ENCODE measurements at regions not wholly inside any gene's neighbourhood (a gene's known extent, or its start where the extent isn't known, plus 50 kb on each side); places are given as distances from the start of the nearest gene placed in this dataset.
A peak's percentile ranks its signal among the peaks of the same experiment; 100 is the strongest.
"Not testable (repeated sequence)": the region's sequence is repeated elsewhere in the genome, so short reads cannot be mapped to it uniquely, and the experiment has no call there.

GRCh38 chr2:216775043-216775453 lies 79.7 kb upstream of the IGFBP5 start:
- DNase-seq (ENCODE audit: low read depth): peak; percentile 91

DNA sequence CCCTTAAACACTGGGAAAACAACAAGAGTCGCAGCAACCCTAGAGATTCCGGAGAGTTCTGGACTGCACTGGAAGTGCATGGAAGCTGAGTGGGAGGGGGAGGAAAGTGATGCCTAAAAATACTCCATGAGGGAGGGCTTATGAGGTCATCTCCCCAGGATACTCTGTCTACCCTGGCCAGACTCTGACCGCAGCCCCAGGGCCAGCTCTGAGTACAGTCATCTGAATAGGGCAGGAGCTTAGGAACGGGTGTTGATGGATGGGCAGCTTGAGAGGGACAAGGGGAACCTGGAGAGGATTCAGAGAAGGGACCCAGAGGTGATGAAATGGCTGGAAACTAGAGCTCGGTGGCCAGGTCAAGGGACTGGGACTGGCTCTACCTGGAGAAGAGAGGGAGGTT lies 79.3 kb upstream of the IGFBP5 start:
- DNase-seq (ENCODE audit: low read depth): peak; percentile 82

DNA sequence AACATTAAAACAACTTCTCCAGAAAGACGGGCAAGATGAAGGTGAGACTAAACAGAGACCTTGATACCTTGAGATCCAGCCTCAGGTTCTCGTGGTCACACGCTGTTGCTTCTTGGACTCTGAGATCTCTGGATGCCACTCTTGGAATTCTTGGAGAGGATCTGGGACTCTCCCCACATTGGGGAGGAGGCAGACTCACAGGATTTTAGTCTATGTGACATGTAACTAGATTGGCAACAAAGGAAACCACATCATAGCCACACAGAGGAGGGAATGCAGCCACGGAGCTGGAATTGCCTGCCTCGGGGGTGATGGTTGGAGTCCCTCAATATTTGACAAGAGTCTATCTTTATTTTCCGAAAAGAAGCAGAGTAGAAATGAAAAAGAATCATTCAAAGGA lies 78.8 kb upstream of the IGFBP5 start:
- DNase-seq (ENCODE audit: low read depth): no peak

GRCh38 chr2:216773072-216773471 lies 77.7 kb upstream of the IGFBP5 start:
- no peak for DNase-seq (ENCODE audit: low read depth)

GRCh38 chr2:216770717-216771116 lies 75.4 kb upstream of the IGFBP5 start:
- DNase-seq (ENCODE audit: low read depth): no peak

- DNase-seq (ENCODE audit: low read depth): no peak
These were observed 74.7 kb upstream of the IGFBP5 start for GRCh38 chr2:216770050-216770449.

GRCh38 chr2:216769626-216770025 lies 74.3 kb upstream of the IGFBP5 start:
- no peak for DNase-seq (ENCODE audit: low read depth)

DNA sequence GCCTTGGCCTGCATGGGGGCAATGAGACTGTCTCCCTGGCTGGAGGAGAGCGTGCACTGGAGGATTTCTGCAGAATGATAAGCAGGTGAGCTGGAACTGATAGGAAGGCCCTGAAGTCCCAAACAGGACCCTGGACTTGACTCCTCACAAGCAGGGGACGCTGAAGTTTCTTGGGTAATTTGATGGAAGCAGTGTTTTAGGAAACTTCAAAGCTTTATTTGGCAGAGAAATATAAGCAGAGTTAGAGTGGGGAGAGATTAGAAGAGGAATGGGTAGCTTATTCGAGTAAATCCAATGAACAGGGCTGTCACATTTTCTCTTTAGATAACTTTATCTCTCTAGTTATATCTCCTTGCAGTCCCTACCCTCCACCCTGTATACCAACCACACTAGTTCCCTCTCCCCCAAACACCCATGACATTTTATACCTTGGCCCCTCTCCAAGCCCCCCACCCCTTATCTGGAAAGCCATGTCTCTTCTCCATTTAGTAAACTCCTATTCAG lies 73.6 kb upstream of the IGFBP5 start:
- no peak for DNase-seq (ENCODE audit: low read depth)

GRCh38 chr2:216765761-216766262 lies 70.5 kb upstream of the IGFBP5 start:
- no peak for DNase-seq (ENCODE audit: low read depth)

DNA sequence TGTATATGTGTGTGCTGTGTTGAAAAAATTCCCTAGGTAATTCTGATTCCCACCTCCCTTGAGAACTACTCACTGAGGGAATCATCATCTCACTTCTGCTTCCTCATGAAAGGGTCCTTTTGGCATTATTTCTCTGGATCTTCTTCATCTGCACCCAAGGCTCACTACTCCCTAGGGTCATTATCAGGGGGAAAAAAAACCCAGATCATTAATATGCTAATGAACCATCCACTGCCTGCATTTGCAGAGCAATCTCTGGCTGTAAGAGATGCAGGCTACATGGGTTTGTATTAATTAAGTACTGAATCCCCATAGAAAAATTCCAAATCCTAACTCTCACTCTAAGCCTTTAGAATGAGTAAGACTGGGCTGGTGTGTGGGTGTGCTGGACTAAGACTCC lies 68.0 kb upstream of the IGFBP5 start:
- DNase-seq (ENCODE audit: low read depth): no peak

GRCh38 chr2:216761809-216762208 lies 66.5 kb upstream of the IGFBP5 start:
- DNase-seq (ENCODE audit: low read depth): no peak

GRCh38 chr2:216761133-216761532 lies 65.8 kb upstream of the IGFBP5 start:
- DNase-seq (ENCODE audit: low read depth): no peak

GRCh38 chr2:216758256-216759155 lies 63.2 kb upstream of the IGFBP5 start:
- DNase-seq (ENCODE audit: low read depth): no peak

DNA sequence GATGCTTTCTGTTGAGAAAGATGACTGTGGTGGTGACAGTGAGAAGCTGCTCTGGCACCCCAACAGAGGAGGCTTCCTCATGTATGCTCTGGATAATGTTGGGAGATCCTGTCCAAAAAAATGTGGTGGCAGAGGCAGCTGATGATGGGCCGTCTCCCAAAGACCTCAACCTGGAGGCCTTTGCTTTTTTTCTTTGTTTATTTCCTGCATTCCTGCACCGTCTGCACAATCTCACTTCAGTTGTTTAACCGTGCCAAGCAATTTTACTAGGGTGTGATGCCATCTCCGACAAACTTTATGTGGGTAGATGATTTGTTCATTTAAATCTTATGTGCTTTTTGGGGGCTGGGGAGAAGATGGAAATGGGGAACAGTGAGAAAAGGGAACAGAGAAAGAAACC lies 62.2 kb upstream of the IGFBP5 start:
- no peak for DNase-seq (ENCODE audit: low read depth)

DNA sequence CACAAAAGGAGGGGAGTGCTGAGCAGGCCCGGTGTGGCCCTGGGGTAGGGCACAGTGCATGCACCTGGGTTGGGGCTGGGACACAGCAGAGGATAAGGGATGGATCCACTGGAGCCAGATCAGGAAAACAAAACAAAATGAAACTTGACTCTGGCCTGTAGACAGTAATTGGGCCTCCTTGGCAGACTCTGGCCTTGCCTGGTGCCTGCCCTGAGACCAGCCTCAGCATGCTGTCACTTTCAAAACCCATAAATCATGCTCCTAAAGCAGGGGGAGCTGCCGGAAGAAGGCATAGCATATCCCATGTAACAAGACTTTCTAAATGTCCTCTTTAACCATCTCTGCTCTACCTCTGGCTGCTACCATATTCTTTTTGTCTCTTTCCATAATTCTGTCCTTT lies 61.1 kb upstream of the IGFBP5 start:
- no peak for DNase-seq (ENCODE audit: low read depth)

- DNase-seq (ENCODE audit: low read depth): no peak
These were observed 59.5 kb upstream of the IGFBP5 start for GRCh38 chr2:216754812-216755211.

GRCh38 chr2:216754336-216754735 lies 59.0 kb upstream of the IGFBP5 start:
- no peak for DNase-seq (ENCODE audit: low read depth)

DNA sequence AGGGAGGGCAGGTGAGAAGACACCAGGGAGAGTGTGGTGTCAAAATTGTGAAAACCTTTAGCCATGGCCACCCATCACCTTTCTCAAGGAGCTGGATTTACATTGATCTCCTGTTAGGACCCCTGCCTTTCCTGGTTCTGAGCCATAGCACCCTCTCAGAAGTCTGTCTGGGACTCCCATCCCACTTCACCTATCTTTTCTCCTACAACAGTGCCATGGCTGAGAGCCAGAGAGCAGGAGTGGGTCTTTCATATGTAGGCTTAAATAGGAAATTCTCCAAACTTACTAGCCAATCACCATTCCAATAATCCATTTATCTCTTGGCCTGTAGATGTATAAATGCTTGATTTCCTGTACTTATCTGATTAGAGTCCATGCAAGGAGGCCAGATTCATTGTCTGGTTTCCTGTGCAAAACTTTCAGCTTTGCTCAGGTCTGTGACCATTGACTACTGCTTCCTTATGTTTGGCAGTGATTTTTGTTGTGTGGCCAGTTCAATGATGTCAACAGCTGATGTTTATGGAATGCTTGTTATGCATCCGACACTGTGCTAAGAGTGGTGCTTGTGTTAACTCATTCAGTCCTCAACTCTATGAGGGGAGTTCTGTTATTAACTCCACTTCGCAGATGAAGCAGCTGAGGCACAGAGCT lies 57.6 kb upstream of the IGFBP5 start:
- DNase-seq (ENCODE audit: low read depth): no peak

- DNase-seq (ENCODE audit: low read depth): not testable (repeated sequence)
These were observed 55.4 kb upstream of the IGFBP5 start for GRCh38 chr2:216750750-216751149.

GRCh38 chr2:216746268-216746667 lies 50.9 kb upstream of the IGFBP5 start:
- not testable (repeated sequence) for DNase-seq (ENCODE audit: low read depth)

GRCh38 chr2:216745453-216745852 lies 50.1 kb upstream of the IGFBP5 start:
- no peak for DNase-seq (ENCODE audit: low read depth)

Data from GM04504 (cell line).